CD4-positive, alpha-beta T cell treated with Interleukin-4 for 4 hours (primary cell): ENCODE measurements at regions not wholly inside any gene's neighbourhood (a gene's known extent, or its start where the extent isn't known, plus 50 kb on each side); places are given as distances from the start of the nearest gene placed in this dataset.
A peak's percentile ranks its signal among the peaks of the same experiment; 100 is the strongest.

Experiments
- DNase-seq: peaks from one replicate; pipeline ENCODE4 v3.0.0-alpha.2; 2020

DNA sequence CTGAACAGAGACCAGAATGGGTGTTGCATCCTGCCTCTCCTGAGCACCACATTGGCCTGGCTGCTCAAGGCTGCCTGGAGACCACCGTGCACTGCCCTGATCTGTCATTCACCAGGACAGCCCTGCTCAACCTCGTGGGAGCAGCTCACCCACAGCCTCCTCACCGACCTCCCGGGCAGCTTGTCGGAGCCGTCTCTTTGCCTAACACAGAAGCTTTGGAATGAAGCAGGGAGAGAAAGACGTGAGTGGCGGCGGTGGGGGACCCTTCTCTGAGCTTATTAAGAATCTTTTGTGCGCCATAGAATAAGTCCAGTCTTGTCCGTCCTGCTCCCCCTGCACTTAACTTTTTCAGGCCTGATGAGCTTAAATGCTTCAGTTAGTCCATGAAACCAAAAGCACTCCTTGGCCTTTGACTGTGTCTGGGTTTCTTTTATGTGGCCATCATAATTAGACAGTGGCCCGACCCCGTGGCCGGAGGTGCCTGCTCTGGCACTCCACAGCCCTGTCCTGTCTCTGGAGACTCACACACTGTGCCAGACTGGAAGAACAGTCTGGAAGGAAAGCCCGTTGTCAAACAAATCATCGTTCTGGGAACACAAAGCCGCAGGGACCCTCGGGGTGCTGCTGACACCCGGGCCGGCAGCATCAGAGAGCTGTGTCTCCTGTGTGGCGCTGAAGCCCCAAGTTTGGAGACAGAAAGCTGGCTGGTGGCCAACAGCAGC lies 192.8 kb downstream of the BCOR start:
- no peak for DNase-seq

DNA sequence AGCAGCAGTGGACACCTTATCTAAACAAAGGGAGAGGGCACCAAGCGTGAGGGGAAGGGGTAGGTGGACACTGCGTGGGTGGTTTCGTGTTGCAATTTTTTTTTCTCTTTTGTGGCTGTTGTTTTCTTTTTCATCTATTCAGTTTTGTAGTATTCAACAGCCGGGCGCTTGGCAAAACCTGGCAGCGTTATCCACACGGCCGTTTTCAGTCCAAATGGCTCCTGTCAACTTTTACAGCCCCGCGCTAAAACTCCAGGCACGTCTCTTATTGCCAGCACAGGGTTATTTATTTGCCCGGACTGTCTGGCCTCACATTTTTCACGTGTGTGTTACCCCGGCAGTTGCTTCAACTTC lies 192.2 kb downstream of the BCOR start:
- DNase-seq, result no peak

DNA sequence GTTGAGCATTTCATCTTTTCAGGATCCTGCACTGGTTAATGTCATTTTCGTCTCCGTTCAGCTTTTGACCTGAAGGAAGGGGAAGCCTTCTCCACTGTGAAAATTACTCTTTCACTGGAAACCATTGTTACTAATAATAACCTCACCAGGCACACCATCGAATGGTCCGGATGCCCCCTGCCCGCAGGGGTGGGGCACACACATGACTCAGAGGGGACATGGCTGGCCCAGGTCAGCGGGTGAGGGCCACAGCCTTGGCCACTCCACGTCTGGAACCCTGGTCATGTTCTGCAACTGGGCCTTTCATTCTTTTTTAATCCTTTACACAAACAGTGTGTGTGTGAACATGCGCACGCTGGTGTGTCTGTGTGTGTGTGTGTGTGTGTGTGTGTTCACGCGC lies 191.8 kb downstream of the BCOR start:
- DNase-seq, result no peak

DNA sequence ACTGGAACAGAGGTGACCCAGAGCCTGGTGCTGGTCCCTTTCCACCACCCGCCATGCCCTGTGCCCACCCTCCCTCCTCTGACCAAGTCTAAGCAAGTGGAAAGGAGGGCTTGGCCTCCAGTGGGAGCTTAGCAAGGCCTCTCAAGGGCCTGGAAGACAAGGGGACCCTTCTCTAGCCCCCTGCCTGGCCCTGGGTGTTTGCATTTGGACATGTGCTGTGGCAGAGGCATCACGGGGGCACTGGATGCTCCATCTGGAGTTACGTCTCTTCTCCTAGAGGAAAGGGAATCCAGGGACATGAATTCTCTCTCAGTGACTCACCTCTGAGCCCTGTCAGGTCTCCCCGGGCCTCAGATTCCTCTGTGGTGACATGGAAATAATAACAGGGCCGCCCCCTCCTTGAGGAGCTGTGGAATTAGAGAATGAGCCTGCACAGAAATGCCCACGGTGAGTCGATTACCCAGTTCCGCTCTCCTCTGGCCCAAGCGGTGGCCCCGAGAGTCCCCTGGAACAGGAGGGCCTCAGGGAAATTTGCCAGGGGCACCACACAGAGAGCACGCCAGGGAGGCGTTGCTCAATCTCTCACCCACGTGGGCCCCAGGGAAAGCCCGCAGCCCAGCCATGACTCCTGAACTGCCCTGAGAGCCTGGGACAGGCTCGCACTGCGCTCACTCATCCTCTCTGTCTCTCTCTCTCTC lies 189.6 kb downstream of the BCOR start:
- no peak for DNase-seq

DNA sequence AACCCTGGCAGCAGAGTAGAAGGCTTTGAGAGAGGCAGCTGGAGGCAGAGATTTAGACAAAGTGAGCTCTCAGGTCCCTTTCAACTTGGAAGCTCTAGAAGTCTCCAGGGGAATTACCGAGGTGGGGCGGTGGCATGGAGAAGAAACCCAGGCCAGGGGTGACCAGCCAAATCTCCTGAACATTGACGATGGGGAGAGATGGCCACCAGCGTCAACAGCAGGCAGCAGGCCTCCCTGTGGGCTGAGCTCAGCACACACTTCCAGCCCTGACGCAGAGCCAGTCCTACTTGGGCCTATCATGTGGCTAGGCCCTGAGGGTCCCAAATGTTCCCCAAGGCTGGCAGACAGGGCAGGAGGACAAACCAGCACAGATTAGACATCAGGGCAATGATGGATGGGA lies 187.8 kb downstream of the BCOR start:
- DNase-seq, result no peak

DNA sequence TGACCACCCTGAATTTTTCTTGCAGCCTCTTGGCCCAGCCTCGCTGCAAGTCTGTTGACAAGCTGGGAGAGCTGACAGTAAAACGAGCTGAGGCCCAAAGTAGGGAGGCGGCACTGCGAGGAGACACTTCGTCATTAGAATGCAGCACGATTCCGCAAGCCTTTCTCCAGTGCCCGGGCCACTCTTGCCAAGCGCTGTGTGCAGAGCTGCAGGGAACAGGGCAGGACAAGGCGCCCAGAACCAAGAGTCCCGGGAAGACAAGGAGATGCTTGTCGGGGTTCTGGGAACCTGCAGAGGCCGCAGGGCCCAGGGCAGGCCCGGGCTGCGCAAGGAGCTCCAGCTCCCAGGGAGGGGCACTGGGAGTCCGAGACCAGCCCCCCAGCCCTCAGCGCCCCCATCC lies 187.1 kb downstream of the BCOR start:
- DNase-seq, result no peak

DNA sequence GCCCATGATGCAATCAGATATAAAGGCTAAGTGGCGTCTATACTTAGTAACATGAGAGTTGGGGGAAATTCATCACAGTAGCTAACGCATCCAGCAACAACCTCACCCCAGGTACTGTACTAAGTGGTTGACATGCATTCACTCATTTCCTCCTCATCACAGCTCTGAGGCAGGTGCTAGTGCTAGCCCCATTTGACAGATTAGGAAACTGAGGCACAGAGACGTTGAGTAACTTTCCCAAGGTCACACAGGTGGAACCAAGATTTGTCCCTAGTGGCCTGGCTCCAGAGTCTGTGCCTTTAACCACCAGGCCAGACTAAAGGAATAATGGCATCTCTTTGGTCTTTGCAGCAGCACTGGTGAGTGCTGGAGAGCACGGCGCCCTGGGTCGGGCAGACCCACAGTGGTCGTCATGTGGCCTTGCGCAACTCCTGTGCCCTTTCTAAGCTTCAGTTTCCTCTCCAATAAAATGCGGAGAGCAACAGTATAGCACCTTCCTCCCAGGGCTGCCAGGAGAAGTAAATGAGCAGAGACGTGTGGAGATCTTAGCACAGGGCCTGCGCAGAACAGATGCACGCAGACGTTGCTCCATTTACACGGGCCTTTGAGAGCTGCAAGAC lies 186.4 kb downstream of the BCOR start:
- no peak for DNase-seq

DNA sequence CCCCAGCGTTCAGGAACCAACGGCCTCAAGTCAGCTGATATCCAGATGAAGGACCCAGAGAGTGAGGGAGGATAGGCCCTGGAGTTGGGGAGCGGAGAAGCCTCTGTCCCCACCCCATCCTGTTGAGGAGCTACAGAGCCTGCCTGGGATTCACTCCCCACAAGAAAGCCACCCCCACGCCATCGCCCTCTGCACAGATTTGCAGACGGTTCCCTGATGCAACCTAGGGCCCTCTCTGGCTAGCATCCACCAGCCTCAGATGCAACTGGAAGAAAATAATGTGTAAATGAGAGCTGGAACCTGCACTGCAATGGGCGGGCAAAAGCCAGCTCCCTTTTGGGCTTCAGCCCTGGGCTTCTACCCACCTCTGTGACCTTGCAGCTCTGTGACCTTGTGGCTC lies 185.6 kb downstream of the BCOR start:
- DNase-seq, result no peak

DNA sequence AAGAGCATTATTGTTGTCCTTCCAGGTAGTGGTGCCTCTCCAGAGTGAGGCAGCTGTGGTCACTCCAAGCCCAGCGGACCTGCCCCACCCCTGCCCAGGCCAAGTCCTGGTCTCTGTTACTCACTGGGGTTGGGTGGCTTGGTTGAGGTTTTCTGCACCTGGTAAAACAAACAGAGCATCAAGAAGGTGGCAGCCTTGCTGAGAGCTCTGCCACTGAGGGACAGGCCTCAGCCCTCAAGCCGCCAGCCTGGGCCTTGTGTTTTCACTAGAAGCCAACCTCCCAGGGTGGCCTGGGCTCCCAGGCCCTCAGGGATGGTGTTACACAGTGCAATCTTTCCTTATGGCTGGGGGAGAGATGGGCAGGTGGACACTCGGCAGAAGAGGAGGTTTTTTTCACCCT lies 182.7 kb downstream of the BCOR start:
- no peak for DNase-seq

DNA sequence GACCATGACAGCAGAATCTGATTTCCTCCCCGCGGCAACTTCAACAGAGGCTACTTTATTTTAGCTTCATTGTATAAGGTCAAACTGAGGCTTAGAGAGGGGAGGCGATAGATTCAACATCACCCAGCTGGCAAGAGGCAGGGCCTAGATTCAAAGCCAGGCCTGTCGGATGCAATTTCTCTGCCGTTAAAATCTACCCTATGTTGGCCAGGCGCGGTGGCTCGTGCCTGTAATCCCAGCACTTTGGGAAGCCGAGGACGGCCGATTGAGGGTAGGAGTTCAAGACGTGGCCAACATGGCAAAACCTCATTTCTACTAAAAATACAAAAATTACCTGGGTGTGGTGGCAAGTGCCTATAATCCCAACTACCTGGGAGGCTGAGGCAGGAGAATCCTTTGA lies 182.2 kb downstream of the BCOR start:
- DNase-seq, result no peak

DNA sequence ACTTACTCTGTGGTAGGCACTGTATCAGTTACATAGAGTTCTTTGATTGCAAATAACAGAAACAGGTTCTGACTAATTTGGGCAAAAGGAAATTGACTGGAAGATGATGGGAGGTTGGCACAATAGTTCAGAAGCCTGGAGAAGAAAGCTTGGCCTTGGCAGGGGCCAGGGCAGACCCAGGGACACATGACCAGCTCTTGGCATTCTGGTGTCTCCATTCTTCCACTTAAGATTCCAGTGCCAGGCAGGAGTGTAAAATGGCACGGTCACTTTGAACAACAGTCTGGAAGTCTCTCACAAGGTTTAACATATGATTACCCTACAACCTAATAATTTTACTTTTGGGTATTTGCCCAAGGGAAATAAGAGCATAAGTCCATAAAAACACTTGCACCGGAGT lies 175.9 kb downstream of the BCOR start:
- DNase-seq, result no peak

DNA sequence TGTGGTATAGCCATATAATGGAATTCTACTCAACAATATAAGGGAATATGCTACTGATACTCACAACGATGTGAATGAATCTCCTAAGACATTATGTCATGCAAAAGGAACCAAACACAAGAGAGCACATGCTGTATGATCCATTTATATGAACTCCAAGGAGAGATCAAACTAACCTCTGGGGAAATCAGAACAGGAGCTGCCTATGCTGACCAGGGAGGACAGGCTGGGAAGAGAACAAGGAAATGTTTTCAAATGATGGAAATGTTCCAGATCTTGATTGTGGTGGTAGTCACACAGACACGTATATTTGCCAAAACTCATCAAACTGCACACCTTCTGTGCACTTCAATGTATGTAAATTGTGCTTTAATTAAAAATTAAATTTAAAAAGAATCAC lies 175.3 kb downstream of the BCOR start:
- DNase-seq, result no peak

DNA sequence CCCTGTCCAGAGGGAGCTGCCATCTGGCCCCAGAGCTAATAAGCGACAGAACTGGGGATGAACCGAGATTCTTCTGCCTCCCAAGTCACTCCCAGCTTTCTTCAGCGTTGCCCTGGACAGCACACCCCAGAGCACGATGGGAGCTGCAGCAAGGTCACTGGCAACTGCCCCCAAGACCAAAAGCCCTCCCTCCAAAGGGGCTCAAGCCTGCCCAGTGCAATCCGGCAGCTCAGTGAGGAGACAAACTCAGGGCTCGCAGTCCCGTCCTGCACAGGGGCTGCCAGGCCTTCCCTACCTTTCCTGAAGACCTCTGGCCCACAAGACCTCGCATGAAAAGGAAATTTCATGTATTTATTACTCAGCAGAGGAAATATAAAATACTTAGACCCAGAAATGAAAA lies 174.8 kb downstream of the BCOR start:
- DNase-seq, result no peak

DNA sequence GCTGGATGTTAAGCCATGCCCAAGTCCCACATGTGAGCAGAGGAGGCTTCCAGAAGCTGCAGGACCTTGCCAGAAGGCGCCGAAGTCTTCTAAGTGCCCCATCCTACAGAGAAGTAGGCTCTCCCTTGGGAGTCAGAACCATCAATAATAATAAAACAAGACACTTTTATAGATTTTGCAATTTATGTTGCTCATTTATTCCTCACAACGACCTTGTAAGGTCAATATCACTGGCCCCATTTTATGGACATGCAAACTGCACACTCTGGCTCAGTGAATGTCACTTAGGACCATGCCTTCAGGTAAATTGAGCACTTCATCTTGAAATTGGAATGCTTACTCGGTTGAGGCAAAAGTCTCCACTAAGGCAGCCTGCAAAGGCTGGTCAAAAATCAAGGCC lies 170.4 kb downstream of the BCOR start:
- no peak for DNase-seq

DNA sequence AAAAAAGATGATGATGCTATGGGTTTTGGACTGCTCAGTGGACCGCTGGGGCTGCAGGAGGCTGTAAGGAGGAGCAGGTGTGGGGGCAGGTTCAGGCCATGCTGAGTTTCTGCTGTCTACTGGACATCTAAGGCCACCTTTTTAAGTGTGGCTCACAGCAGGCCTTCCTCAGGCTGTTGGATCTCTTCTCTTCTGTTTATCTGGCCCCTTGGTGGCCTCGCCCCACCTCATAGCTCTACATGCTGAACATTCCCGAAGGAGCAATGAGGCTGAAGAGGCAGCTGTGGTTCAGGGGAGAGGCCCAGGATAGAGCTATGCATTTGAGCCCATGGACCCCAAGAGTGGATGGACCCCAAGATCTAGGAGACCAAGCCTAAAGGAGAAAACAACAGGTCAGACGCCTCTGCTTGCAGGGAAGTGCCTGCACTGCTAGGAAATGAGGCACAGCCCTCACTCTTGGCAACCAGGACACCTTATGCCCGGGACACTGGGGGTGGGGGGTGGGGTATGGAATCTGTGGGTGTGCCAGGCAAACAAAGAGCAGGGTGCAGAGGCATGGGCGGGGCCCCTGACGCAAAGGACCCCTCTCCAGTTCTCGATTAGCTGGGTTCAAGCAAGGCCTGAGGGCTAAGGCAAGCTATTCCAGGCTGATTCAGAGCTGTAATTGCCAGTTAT lies 168.9 kb downstream of the BCOR start:
- DNase-seq, result no peak

DNA sequence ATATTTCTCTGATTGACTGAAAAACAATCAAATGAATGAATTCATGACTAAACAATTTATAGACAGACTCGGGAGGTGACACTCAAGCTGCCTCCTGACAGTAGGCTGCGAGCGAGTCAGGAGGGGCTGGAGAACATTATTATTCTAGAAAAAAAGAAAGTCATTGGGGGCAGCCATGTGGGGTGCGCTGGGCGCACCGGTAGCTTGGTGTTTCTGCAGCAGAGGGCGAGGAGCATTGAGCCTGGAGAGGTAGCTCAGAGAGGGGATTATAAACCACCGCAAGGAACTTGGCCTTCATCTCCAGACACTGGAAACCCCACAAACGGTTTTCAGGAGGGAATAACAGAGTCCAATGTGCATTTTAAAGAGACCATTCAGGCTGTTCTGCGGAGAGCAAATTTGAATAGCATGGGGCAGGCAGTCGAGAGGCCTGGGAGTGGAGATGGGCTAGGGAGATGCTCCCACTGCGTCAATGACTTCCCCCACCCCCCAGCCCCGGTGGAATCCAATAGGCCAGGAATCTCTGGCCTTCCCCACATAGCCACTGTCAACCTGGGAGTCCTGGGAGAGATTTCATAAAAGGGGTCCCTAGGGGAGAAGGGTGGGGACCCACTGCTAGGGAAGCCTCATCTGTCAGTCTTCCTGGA lies 168.3 kb downstream of the BCOR start:
- DNase-seq, result no peak

DNA sequence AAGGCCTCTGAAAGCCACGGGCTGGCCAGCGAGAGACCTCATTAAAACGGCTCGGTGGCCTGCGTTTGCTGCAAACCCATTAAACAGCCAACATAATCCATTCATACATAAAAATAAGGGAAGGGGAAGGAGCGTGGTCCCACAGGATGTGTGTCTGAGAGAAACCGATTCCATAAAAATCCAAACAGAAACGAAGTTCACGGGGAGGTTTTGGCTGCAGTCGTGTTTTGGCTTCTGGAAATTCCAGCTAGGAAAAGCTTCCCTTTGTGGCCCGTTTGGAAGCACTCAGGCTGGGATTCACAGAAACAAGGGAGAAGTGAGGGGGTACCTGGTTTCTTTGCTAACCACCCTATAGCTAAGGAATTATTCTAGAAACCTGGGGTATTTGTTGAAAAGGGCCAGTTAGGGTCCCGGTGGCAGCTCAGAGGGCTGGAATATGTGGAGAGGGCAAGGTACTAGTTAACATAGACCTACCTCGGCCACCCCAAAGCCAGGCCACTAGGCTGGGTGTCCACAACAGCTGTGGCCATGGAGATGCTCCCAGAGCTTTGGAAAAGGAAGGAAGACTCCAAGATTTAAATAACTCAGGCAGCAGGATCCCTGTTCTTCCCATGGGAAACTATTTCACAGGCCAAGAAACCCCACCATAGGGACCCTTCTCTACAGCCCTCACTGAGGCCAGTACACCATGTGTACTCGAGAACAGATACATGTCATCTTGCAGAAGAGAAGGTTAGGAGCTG lies 166.8 kb downstream of the BCOR start:
- no peak for DNase-seq

DNA sequence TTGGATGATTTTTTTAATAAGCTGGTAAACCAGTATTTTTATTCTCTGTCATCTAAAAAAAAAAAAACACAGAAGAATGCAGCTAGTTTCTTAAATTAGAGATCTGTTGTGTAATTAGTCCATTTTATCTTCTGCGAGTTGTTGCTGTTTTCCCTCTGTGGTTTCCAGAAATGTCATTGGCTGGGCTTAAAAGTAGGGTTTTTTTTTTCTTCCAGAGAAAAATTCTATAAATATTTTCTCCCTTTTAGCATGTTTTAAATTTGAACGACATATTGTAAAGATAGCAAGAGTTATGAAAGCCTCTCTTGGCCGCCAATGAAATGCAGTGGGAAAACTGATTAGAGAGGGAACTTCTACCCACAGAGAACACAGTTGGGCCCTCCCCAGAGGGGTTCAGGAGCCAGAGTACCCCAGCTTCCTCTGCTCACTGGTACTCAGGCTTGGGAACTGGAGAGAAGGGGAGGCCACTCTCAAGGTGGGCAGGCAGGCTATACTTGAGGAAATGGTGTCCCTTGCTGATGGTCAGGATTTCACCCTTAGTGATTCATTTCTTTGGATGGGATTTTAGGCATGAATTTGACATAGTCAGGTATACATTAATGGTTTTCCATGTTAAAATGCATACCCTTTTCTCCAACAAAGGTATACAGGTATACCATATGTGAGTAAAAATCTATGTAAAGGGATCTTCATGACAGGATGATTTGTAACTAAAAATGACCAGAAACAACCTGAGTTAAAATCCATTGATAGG lies 166.1 kb downstream of the BCOR start:
- DNase-seq, result no peak

DNA sequence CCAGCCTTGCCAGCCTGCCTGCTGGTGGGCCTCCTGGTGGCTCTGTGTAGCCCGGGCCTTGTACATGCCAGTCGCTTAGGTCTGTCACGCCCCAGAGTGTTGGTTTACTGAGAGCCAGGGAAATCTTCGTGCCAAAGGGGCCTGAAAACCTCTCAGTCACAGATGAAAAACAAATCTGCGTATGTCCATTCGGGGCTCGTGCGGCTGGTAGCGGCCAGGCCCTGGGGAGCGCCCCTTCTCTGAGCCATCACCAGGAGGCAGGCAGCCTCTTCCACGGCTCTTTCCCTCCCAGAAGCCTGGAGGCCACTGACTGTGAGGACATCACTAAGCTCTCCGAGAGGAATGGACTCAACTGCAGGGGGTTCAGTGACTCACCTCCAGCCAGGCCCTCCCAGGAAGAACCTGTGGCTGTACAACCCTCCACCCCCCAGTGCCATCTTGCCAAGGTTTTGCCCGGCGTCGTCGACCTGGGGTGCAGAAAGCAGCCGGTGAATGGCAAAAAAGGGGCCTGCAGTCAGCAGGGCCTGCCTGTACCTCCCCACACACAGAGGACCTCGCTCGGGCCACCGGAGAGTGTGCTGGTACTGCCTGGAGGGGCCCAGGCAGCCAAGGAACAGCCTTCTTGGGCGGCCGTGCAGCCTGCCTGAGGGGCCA lies 162.2 kb downstream of the BCOR start:
- no peak for DNase-seq

DNA sequence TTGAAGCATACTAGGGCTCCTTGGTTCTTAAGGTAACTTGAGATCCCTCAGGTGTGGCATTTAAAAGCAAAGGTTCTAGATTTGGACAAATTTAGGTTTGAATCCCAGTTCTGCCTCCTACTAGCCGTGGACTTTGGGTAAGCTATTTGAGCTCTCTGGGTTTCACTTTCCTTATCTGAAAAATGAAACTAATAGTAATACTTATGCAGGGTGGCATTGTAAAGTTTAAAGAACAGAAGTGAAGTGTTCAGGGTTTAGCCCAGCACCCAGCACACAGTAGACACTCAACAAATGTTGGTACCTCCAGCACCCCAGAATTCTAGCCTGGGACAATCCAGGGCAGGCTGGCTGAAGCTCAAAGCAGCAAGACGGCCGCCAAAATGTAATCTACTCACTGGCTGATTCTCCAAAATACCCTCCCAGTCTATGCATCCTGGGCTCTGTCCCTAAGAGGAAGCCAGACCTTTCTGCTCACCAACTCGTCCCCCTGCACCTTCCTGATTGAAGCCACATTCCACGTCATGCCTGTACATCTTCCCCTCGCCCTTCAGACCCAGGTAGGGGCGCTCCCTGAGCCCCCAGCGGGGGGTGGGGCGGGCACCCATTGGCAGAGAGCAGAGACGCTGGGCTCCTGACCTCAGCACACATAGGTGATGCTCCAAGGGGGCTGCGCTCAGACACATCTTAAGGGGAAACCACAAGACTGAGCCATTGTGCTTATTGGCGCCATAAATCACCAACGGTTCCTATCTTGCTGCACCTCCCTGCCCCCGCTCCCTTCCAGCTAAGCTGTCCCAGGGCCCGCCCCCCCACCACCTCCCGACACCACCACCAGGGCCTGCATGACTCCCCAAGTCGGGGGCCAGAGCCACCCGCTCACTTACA lies 160.6 kb downstream of the BCOR start:
- peak; percentile 33 for DNase-seq
